ENCODE measurements at regions not wholly inside any gene's neighbourhood (a gene's known extent, or its start where the extent isn't known, plus 50 kb on each side); places are given as distances from the start of the nearest gene placed in this dataset.

- TF ChIP-seq CTCF (tag by site-specific recombination; IDR thresholded peaks at IDR 0.05) (no peak), PBX3 (CRISPR knock-in tag; IDR thresholded peaks at IDR 0.05) (no peak), ZNF792 (tag by site-specific recombination; IDR thresholded peaks at IDR 0.05) (no peak), ZNF514 (tag by site-specific recombination; IDR thresholded peaks at IDR 0.05) (no peak), MYNN (tag by site-specific recombination; IDR thresholded peaks at IDR 0.05; ENCODE audit: borderline replicate concordance) (no peak), PRDM10 (tag by site-specific recombination; IDR thresholded peaks at IDR 0.05) (no peak), ZNF335 (tag by site-specific recombination; conservative IDR thresholded peaks at IDR 0.05) (no peak), GLIS1 (tag by site-specific recombination; IDR thresholded peaks at IDR 0.05) (no peak), ZNF555 (tag by site-specific recombination; conservative IDR thresholded peaks at IDR 0.05) (no peak), ZSCAN16 (tag by site-specific recombination; IDR thresholded peaks at IDR 0.05) (no peak), ZNF529 (tag by site-specific recombination; IDR thresholded peaks at IDR 0.05; ENCODE audit: insufficient replicate concordance) (no peak)
These were observed 153.3 kb upstream of the PLEKHG7 start for GRCh38 chr12:92549516-92549915.
